IMR-90 (cell line): ENCODE measurements at regions not wholly inside any gene's neighbourhood (a gene's known extent, or its start where the extent isn't known, plus 50 kb on each side); places are given as distances from the start of the nearest gene placed in this dataset.
A peak's percentile ranks its signal among the peaks of the same experiment; 100 is the strongest.

Source experiments
- ATAC-seq: fragments of 200-7000 bp; cut with Tn5 transposase; 2 replicates; pipeline ENCODE4 v1.9.1; 2020; ENCODE audit warnings: low read depth, mild to moderate bottlenecking, moderate library complexity
- BruUV-seq: library from RNA; stranded (reverse); fragments of 400-500 nt; replicated peaks from 2 replicates; lab custom pipeline; 2021; lab: Mats Ljungman, UMichigan
- CTCF ChIA-PET: fragments of 300-600 bp; formaldehyde crosslinking; extraction: SDS; loops from one replicate; lab custom pipeline; 2021; ENCODE audit warnings: antibody characterized with exemption; lab: Yijun Ruan, JAX
- POLR2A ChIA-PET: fragments of 300-600 bp; sonication (Branson Sonifier 250); formaldehyde crosslinking; loops from one replicate; lab custom pipeline; 2022; ENCODE audit warnings: antibody characterized with exemption; ENCODE audit not compliant: unreplicated experiment; lab: Charles Lee
- DNase-seq: peaks from one replicate; pipeline ENCODE4 v3.0.0; 2013
- H2AFZ ChIP-seq: replicated peaks from 2 replicates; pipeline ENCODE3; 2013; ENCODE audit warnings: low read length, mild to moderate bottlenecking; ENCODE audit not compliant: poor library complexity
- H2AK5ac ChIP-seq: 2 replicates; pipeline ENCODE4 v1.6.1; 2013; ENCODE audit warnings: low read depth, low read length, inconsistent platforms
- H2AK9ac ChIP-seq: replicated peaks from 2 replicates; pipeline ENCODE3; 2013; ENCODE audit warnings: mild to moderate bottlenecking, low read depth, low read length, moderate library complexity; ENCODE audit not compliant: poor library complexity
- H2BK120ac ChIP-seq: 2 replicates; pipeline ENCODE4 v1.6.1; 2013; ENCODE audit warnings: low read depth, low read length, inconsistent platforms
- H2BK15ac ChIP-seq: 3 replicates; pipeline ENCODE4 v1.6.1; 2013; ENCODE audit warnings: low read depth, low read length, inconsistent platforms
- H2BK20ac ChIP-seq: 2 replicates; pipeline ENCODE4 v1.6.1; 2013; ENCODE audit warnings: low read depth, mild to moderate bottlenecking, inconsistent platforms, low read length, moderate library complexity
- H2BK5ac ChIP-seq: 2 replicates; pipeline ENCODE4 v1.6.1; 2013; ENCODE audit warnings: mild to moderate bottlenecking, low read depth, low read length, inconsistent platforms; ENCODE audit not compliant: poor library complexity, severe bottlenecking
- H3K14ac ChIP-seq: replicated peaks from 2 replicates; pipeline ENCODE4 v1.6.1; 2013; ENCODE audit warnings: low read depth, low read length, inconsistent platforms
- H3K18ac ChIP-seq: 2 replicates; pipeline ENCODE4 v1.6.1; 2013; ENCODE audit warnings: low read depth, low read length, control low read depth
- H3K23ac ChIP-seq: 2 replicates; pipeline ENCODE4 v1.6.1; 2013; ENCODE audit warnings: low read depth, low read length, inconsistent platforms
- H3K27ac ChIP-seq: 2 replicates; pipeline ENCODE4 v1.5.1; 2013; ENCODE audit warnings: mild to moderate bottlenecking, control low read depth, low read length; ENCODE audit not compliant: insufficient read depth
- H3K27me3 ChIP-seq: 2 replicates; pipeline ENCODE4 v1.6.1; 2013; ENCODE audit warnings: low read length; ENCODE audit not compliant: control insufficient read depth, insufficient read depth
- H3K36me3 ChIP-seq: 2 replicates; pipeline ENCODE4 v1.6.1; 2013; ENCODE audit warnings: low read length, mixed read lengths; ENCODE audit not compliant: control insufficient read depth, insufficient read depth
- H3K4ac ChIP-seq: 2 replicates; pipeline ENCODE4 v1.6.1; 2013; ENCODE audit warnings: low read depth, low read length, inconsistent platforms
- H3K4me1 ChIP-seq: 2 replicates; pipeline ENCODE4 v1.6.1; 2013; ENCODE audit warnings: low read length, mixed read lengths; ENCODE audit not compliant: control insufficient read depth, insufficient read depth
- H3K4me2 ChIP-seq: 2 replicates; pipeline ENCODE4 v1.6.1; 2013; ENCODE audit warnings: low read depth, mild to moderate bottlenecking, control low read depth, low read length, moderate library complexity
- H3K4me3 ChIP-seq: 2 replicates; pipeline ENCODE4 v1.5.1; 2013; ENCODE audit warnings: low read depth, mild to moderate bottlenecking, control low read depth, low read length, moderate library complexity; ENCODE audit not compliant: insufficient read depth
- H3K56ac ChIP-seq: 2 replicates; pipeline ENCODE4 v1.6.1; 2013; ENCODE audit warnings: low read length, inconsistent platforms; ENCODE audit not compliant: insufficient read depth; ENCODE audit errors: extremely low read depth
- H3K79me1 ChIP-seq, 2 experiments: 2 replicates each; pipeline ENCODE4 v1.6.1; 2013; ENCODE audit warnings: low read length in 2 of 2, inconsistent platforms in 1 of 2, low read depth in 1 of 2
- H3K9ac ChIP-seq: 2 replicates; pipeline ENCODE4 v1.6.1; 2013; ENCODE audit warnings: low read depth, low read length, control low read depth
- H3K9me1 ChIP-seq: 2 replicates; pipeline ENCODE4 v1.6.1; 2013; ENCODE audit warnings: low read length, inconsistent platforms; ENCODE audit not compliant: insufficient read depth
- H3K9me3 ChIP-seq: 2 replicates; pipeline ENCODE4 v1.6.1; 2013; ENCODE audit warnings: low read length; ENCODE audit not compliant: control insufficient read depth, insufficient read depth
- H4K20me1 ChIP-seq: 2 replicates; pipeline ENCODE4 v1.6.1; 2013; ENCODE audit warnings: low read length, inconsistent platforms; ENCODE audit not compliant: insufficient read depth
- H4K5ac ChIP-seq: 2 replicates; pipeline ENCODE4 v1.6.1; 2013; ENCODE audit warnings: mild to moderate bottlenecking, low read depth, low read length, control low read depth
- H4K8ac ChIP-seq, 2 experiments: 2 replicates each; pipeline ENCODE4 v1.6.1; 2013; ENCODE audit warnings: low read depth in 2 of 2, low read length in 2 of 2, control low read depth in 1 of 2, inconsistent platforms in 1 of 2
- H4K91ac ChIP-seq: 2 replicates; pipeline ENCODE4 v1.6.1; 2013; ENCODE audit warnings: low read depth, low read length, inconsistent platforms; ENCODE audit not compliant: insufficient read depth
- CHD1 ChIP-seq: IDR thresholded peaks from 2 replicates; pipeline ENCODE4 v1.6.1; 2012; ENCODE audit warnings: low read depth, low read length, improper control_type of control experiment
- CTCF ChIP-seq: conservative IDR thresholded peaks from 2 replicates; pipeline ENCODE4 v1.5.1; 2012; ENCODE audit warnings: mild to moderate bottlenecking, low read depth, low read length, improper control_type of control experiment
- ELK1 ChIP-seq: fragments of 150-350 bp; IDR thresholded peaks from 2 replicates; pipeline ENCODE4 v1.6.1; 2016; ENCODE audit warnings: low read depth, mild to moderate bottlenecking, low read length, moderate library complexity, borderline replicate concordance
- POLR2A ChIP-seq: IDR thresholded peaks from 2 replicates; pipeline ENCODE4 v1.6.1; 2012; ENCODE audit warnings: mild to moderate bottlenecking, low read depth, low read length
- RCOR1 ChIP-seq: IDR thresholded peaks from 2 replicates; pipeline ENCODE4 v1.6.1; 2012; ENCODE audit warnings: mild to moderate bottlenecking, low read length, improper control_type of control experiment; ENCODE audit not compliant: insufficient replicate concordance
- RFX5 ChIP-seq: IDR thresholded peaks from 2 replicates; pipeline ENCODE4 v1.8.0; 2012; ENCODE audit warnings: low read depth, mild to moderate bottlenecking, low read length, moderate library complexity
- WGBS, 2 experiments: methylation state at CpG; one replicate each; pipeline versions ENCODE4 v1.1.5 to v1.1.7; 2013; ENCODE audit warnings: missing lambda C conversion rate in 2 of 2; ENCODE audit not compliant: insufficient read length in 1 of 2; ENCODE audit errors: extremely low coverage in 2 of 2; 5-methylcytosine and 5-hydroxymethylcytosine counted together
- dilution Hi-C: fragments of 300-500 bp; cut with HindIII; formaldehyde crosslinking; loops from one replicate; pipeline ENCODE4 v1.14.3; 2018; ENCODE audit warnings: low sequenced_read_pairs; ENCODE audit not compliant: unreplicated experiment
- in situ Hi-C: fragments of 300-500 bp; cut with MboI; formaldehyde crosslinking; loops from 3 replicates; pipeline ENCODE4 v1.14.3; 2019; ENCODE audit warnings: low sequenced_read_pairs, inconsistent platforms, mixed read lengths
- intact Hi-C: fragments of 100-400 bp; cut with micrococcal nuclease; formaldehyde crosslinking; loops from 2 replicates; pipeline ENCODE4 v1.10.0; 2022

GRCh38 chr12:25827747-25828146, 130.7 kb upstream of the RASSF8 start:
- Histone ChIP-seq H3K23ac (no peak overlapping the region; the same call in 1 of the 2 replicates), H3K36me3 (no peaks in the 10 kb centered on the region), H3K27ac (peak overlapping the region; percentile 93), H2BK15ac (peak overlapping the region; percentile 94; the same call in 2 of the 3 replicates), H3K4me1 (peaks cover 13% of the 10 kb centered on the region), H3K79me1 (no peaks in the 10 kb centered on the region), H2AFZ (peak overlapping the region; percentile 78), H3K4ac (peak overlapping the region; percentile 86; the same call in 1 of the 2 replicates), H3K9ac (0 out of 2 replicates have a peak overlapping the region, but pooled peaks have one; percentile 19), H4K20me1 (no peaks in the 10 kb centered on the region), H2BK120ac (peak overlapping the region; percentile 79; the same call in 1 of the 2 replicates), H3K56ac (0 out of 2 replicates have a peak overlapping the region, but pooled peaks have one; percentile 8), H3K9me1 (peaks cover 5% of the 10 kb centered on the region; the same call in 1 of the 2 replicates), H3K9me3 (no peaks in the 10 kb centered on the region), H2BK5ac (peak overlapping the region; percentile 76), H2AK5ac (0 out of 2 replicates have a peak overlapping the region, but pooled peaks have one; percentile 73), H3K4me2 (peak overlapping the region; percentile 69), H3K27me3 (no peaks in the 10 kb centered on the region), H4K91ac (peak overlapping the region; percentile 81; the same call in 1 of the 2 replicates), H4K8ac (peak overlapping the region; percentile 27 to 62), H3K4me3 (no peak overlapping the region), H3K18ac (peak overlapping the region; percentile 96), H3K14ac (0 out of 2 replicates have a peak overlapping the region, but pooled peaks have one; percentile 92), H2BK20ac (peak overlapping the region; percentile 94; the same call in 1 of the 2 replicates), H4K5ac (peak overlapping the region; percentile 93), H2AK9ac (no peak overlapping the region)
- TF ChIP-seq CTCF (no peak), CHD1 (no peak), ELK1 (no peak), POLR2A (no peak), RCOR1 (no peak), RFX5 (no peak)
- ChIA-PET POLR2A (no interaction called here), CTCF (no interaction called here)
- WGBS, 2 experiments: no CpG with 5 or more reads among the region's 3 CpGs
- dilution Hi-C loops (no loop called here), intact Hi-C loops (loop anchor here (2.0 kb wide), 1 partner anchor 25 kb away; no protein-coding TSS in a partner anchor), in situ Hi-C loops (no loop called here)
- DNase-seq: peak; percentile 28
- ATAC-seq: peak; percentile 52
- no TSS peak for BruUV-seq
